Fibroblast of villous mesenchyme (primary cell): ENCODE measurements at regions not wholly inside any gene's neighbourhood (a gene's known extent, or its start where the extent isn't known, plus 50 kb on each side); places are given as distances from the start of the nearest gene placed in this dataset.

Experiments
- DNase-seq: peaks from one replicate; pipeline ENCODE4 v3.0.0-alpha.2; 2010; ENCODE audit warnings: low read depth
- H3K4me3 ChIP-seq: 2 replicates; pipeline ENCODE4 v1.5.1; 2011; ENCODE audit warnings: low read depth, mild to moderate bottlenecking, low read length
- TF ChIP-seq, protein P1 (sequence below): IDR thresholded peaks from 2 replicates; pipeline ENCODE4 v1.5.1; 2012; ENCODE audit warnings: low read depth, mild to moderate bottlenecking, low read length; ENCODE audit not compliant: insufficient read depth

DNA sequence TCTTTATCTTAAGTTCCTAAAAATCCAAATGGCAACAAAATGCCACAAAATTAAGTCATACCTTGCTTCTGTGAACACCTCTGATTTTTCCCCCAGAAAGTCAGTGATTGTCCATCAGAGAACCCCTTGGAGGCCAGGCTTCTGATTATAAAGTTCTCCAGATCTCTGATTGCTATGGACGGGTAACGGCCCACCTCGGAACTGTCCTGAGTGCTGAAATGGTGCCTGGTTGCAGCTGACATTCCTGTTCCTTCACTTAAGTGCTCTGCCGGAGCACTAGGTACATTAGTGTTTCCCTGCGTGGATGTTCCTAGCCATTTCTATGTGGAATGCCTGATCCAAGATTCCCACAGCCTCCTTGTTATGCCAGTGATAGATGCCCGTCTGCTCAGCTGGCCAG, 85.0 kb downstream of the CHST1 start:
- peak; percentile 28 for DNase-seq
- TF ChIP-seq, protein P1, sequence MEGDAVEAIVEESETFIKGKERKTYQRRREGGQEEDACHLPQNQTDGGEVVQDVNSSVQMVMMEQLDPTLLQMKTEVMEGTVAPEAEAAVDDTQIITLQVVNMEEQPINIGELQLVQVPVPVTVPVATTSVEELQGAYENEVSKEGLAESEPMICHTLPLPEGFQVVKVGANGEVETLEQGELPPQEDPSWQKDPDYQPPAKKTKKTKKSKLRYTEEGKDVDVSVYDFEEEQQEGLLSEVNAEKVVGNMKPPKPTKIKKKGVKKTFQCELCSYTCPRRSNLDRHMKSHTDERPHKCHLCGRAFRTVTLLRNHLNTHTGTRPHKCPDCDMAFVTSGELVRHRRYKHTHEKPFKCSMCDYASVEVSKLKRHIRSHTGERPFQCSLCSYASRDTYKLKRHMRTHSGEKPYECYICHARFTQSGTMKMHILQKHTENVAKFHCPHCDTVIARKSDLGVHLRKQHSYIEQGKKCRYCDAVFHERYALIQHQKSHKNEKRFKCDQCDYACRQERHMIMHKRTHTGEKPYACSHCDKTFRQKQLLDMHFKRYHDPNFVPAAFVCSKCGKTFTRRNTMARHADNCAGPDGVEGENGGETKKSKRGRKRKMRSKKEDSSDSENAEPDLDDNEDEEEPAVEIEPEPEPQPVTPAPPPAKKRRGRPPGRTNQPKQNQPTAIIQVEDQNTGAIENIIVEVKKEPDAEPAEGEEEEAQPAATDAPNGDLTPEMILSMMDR, result no peak
- no peak overlapping the region for H3K4me3 ChIP-seq

DNA sequence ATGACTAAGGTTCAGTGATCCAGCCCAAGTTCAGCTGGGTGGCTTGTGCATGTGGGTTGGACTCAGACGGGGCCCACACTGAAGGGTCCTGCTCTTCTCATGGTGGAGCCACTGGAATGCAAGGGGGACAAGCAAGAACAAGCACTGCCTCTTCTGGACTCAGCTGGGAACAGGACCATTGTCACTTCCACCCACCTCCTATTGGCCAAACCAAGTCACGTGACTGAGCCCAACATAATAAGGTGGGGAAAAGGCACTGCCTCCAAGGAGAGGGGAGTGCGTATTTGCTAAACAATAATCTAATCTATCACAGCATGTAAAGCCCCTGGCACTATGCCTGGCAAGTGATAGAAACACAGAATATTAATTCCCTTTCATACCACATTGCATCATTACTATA, 87.1 kb downstream of the CHST1 start:
- no peak overlapping the region for H3K4me3 ChIP-seq
- DNase-seq, result no peak
- TF ChIP-seq, protein P1, result no peak

- DNase-seq, result no peak
- TF ChIP-seq, protein P1, result no peak
- H3K4me3 ChIP-seq, result no peak overlapping the region
Measured at GRCh38 chr11:45577752-45578151, 87.7 kb downstream of the CHST1 start.

DNA sequence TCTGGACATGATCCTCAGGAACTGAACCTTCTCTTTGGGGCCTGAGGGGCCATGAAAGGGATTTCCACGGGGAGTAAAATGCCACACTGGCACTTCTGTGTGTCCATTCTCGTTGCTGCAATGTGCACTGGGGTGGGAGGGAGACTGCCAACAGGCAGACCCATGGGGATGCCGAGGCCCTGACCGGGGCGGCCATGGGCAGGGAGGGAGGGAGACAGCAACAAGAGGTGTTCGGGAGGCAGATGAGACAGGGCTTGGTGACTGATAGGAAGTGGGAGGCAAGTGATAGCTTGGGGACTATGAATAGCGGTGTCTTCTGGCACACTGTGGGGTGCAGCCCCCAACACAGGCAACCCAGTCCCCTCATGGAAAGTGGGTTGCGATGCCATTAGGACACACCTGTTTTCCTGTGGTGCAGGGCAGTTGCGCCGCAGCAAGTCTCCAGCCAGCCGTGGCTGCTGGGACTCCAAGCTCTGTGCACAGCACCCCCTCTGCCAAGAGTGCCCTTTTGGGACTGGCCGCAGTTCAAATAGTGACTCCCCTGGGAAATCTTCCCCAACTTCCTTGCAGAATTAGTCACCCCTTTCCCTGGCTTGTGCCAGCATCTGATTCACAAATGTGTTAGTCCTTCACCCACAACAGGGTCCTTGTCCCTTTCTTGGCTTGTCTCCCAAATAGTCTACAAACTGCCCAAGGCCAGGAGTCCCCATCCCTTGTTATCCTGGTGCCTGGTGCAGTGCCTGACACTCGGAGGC, 88.8 kb downstream of the CHST1 start:
- no peak overlapping the region for H3K4me3 ChIP-seq
- TF ChIP-seq, protein P1, result no peak
- DNase-seq, result no peak

DNA sequence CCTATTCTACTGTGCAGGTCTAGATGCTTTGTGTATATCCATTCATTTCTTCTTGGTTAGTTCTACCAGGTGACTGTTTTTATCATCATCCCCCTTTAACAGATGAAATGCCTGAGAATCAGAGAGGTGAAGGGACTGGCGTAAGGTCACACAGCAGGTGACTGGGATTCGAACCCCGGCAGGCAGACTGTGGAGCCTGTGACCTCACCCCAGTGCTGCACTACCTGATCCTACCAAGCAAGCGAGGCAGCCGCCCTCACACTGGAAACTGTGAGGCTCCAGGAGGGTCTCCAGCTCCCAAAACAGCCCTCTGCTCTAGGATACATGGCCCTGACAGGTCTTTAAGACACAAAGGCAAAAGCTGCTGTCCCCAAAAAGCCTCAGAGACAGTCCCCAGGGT, 91.7 kb downstream of the CHST1 start:
- no peak for DNase-seq
- H3K4me3 ChIP-seq, result no peak overlapping the region
- TF ChIP-seq, protein P1, result no peak

DNA sequence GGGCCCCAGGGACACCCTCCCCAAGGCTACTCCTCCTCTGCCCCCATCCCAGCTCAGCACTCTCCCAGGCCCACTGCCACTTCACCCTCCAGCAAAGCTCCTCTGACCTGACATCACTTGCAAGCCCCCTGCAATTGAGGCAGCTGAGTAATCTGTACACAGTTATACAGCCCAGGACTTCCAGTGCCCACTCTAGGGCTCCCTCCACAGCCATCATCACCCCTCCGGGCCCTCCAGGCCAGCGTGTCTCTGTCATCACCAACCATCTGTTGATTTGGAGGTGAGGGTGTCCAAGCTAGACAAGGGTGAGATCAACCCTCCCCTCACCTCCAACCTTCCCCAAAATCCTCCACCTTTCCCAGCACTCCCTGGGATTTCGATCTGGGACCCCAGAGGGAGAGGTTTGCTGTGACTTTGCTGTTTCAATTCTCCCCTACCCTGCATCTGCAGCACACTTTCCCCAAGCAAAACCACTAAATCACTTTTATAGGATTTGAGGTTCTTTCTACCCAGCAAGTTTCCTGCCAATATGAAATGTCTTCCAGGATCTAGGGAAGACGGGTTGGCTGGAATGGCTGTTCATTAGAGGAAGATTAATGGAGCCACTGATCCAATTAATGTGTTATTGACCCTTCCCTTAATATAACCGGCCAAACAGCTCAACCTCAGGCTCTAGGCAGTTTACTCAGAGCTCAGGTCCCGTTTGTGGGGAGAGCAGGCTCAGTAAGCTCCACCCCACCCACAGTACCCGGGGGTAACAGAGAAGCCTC, 92.9 kb downstream of the CHST1 start:
- TF ChIP-seq, protein P1, result no peak
- DNase-seq, result no peak
- H3K4me3 ChIP-seq, result no peak overlapping the region
